ENCODE measurements at regions not wholly inside any gene's neighbourhood (a gene's known extent, or its start where the extent isn't known, plus 50 kb on each side); places are given as distances from the start of the nearest gene placed in this dataset.
"Not testable (repeated sequence)": the region's sequence is repeated elsewhere in the genome, so short reads cannot be mapped to it uniquely, and the experiment has no call there.

GRCh38 chr6:10180138-10181074, 234.5 kb downstream of the TFAP2A start:
- no peaks in the 10 kb centered on the region for H3K9me3 ChIP-seq (ENCODE audit: control insufficient read depth, low read depth, low read length)
- no peaks in the 10 kb centered on the region for H3K4me1 ChIP-seq (ENCODE audit: control insufficient read depth, insufficient read depth, low read length)
- no peak overlapping the region for H3K27ac ChIP-seq (ENCODE audit: low read length)
- H3K27me3 ChIP-seq (ENCODE audit: control insufficient read depth, insufficient read depth, low read length): no peaks in the 10 kb centered on the region
- no peak overlapping the region for H3K4me3 ChIP-seq (ENCODE audit: low read length)
- no peak for DNase-seq
- H3K36me3 ChIP-seq (ENCODE audit: control insufficient read depth, insufficient read depth, low read length): no peaks in the 10 kb centered on the region
- WGBS (ENCODE audit: insufficient coverage, low lambda C conversion rate): no CpG with 5 or more reads among the region's 14 CpGs

DNA sequence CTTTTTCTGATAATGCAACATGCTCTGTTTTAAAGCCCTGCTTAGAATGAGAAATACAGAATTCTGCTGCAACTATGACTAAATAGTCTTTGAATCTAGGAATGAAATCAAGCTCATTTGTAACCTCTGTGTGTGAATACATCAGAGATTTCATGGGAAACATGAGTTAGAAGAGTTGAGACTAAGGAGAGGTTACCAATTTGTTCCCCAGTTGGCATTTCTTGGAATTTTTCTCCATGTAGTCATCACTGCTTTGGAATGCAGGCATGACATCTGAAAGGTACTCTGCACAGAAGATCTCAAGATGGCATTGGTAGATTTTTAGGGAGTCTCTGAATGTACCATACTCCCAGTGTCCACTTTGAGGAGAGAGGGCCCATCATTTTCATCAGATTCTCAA, 237.2 kb downstream of the TFAP2A start:
- H3K27ac ChIP-seq (ENCODE audit: low read length): no peak overlapping the region
- H3K4me1 ChIP-seq (ENCODE audit: control insufficient read depth, insufficient read depth, low read length): no peaks in the 10 kb centered on the region
- H3K27me3 ChIP-seq (ENCODE audit: control insufficient read depth, insufficient read depth, low read length): no peaks in the 10 kb centered on the region
- DNase-seq: no peak
- H3K9me3 ChIP-seq (ENCODE audit: control insufficient read depth, low read depth, low read length): no peaks in the 10 kb centered on the region
- H3K4me3 ChIP-seq (ENCODE audit: low read length): no peak overlapping the region
- H3K36me3 ChIP-seq (ENCODE audit: control insufficient read depth, insufficient read depth, low read length): no peaks in the 10 kb centered on the region

DNA sequence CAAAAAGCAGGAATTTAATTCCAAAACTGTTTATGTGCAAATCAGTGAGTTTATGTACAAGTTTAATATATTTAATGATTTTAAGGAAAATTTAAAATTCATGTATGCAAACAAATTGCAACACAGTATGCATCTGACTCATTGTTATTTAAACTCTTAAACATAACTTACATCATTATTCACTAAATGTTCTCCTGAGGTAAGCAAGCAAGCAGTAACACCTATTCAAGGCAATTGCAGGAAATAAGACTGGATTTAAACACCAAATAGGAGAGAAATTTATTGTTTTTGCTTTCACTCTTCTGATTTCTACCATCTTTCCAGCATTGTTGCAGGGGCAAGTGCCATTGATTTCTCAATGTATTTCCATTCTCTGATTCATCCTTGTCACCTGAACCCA, 239.5 kb downstream of the TFAP2A start:
- Histone ChIP-seq H3K36me3 (ENCODE audit: control insufficient read depth, insufficient read depth, low read length) (no peaks in the 10 kb centered on the region), H3K4me3 (ENCODE audit: low read length) (no peak overlapping the region), H3K4me1 (ENCODE audit: control insufficient read depth, insufficient read depth, low read length) (no peaks in the 10 kb centered on the region), H3K27ac (ENCODE audit: low read length) (no peak overlapping the region), H3K9me3 (ENCODE audit: control insufficient read depth, low read depth, low read length) (peaks cover 6% of the 10 kb centered on the region), H3K27me3 (ENCODE audit: control insufficient read depth, insufficient read depth, low read length) (no peaks in the 10 kb centered on the region)
- no peak for DNase-seq

DNA sequence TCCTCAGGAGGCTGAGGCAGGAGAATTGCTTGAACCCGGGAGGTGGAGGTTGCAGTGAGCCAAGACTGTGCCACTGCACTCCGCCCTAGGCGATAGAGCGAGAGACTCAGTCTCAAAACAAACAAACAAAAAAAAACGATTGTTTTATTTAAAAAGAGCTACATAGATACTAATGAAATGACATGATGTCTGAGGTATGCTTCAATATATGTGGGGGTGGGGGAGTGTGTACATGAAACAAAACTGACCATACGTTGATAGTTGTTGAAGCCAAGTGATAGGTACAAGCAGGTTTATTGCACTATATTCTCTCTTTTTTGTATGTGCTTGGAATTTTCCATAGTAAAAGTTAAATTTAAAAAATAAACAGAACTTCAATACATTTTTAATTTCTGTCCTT, 240.1 kb downstream of the TFAP2A start:
- H3K36me3 ChIP-seq (ENCODE audit: control insufficient read depth, insufficient read depth, low read length): no peaks in the 10 kb centered on the region
- no peak overlapping the region for H3K27ac ChIP-seq (ENCODE audit: low read length)
- H3K4me1 ChIP-seq (ENCODE audit: control insufficient read depth, insufficient read depth, low read length): no peaks in the 10 kb centered on the region
- no peaks in the 10 kb centered on the region for H3K27me3 ChIP-seq (ENCODE audit: control insufficient read depth, insufficient read depth, low read length)
- peaks cover 6% of the 10 kb centered on the region for H3K9me3 ChIP-seq (ENCODE audit: control insufficient read depth, low read depth, low read length)
- WGBS (ENCODE audit: insufficient coverage, low lambda C conversion rate): no CpG with 5 or more reads among the region's 6 CpGs
- H3K4me3 ChIP-seq (ENCODE audit: low read length): no peak overlapping the region
- no peak for DNase-seq

DNA sequence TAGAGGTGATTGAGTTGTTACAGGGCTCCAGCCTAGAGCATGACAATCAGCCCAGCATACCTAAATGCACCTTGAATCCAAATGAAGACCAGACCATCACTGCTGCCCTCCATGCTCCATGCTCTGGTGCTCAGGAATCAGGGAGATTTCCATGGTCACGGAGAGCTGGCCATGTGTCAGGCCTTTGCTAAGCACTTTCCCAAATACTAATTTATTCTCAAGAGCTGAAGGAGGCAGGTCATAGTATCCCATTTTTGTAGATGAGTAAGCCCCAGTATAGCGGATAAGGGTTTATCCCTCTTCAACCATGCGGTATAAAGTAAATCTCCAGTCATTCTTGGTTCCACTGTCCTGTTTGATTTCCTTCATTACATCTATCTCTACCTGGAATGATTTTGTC, 240.8 kb downstream of the TFAP2A start:
- no peaks in the 10 kb centered on the region for H3K4me1 ChIP-seq (ENCODE audit: control insufficient read depth, insufficient read depth, low read length)

GRCh38 chr6:10171706-10172105, 243.2 kb downstream of the TFAP2A start:
- H3K27ac ChIP-seq (ENCODE audit: low read length); DNase-seq; H3K27me3 ChIP-seq (ENCODE audit: control insufficient read depth, insufficient read depth, low read length); H3K36me3 ChIP-seq (ENCODE audit: control insufficient read depth, insufficient read depth, low read length); H3K4me3 ChIP-seq (ENCODE audit: low read length); H3K9me3 ChIP-seq (ENCODE audit: control insufficient read depth, low read depth, low read length); H3K4me1 ChIP-seq (ENCODE audit: control insufficient read depth, insufficient read depth, low read length): not testable (repeated sequence)
- WGBS (ENCODE audit: insufficient coverage, low lambda C conversion rate): no CpG with 5 or more reads among the region's 29 CpGs

More for the DNA sequence above, 240.8 kb downstream of the TFAP2A start:
- DNase-seq: no peak
- peaks cover 6% of the 10 kb centered on the region for H3K9me3 ChIP-seq (ENCODE audit: control insufficient read depth, low read depth, low read length)
- no CpG with 5 or more reads among the region's 3 CpGs for WGBS (ENCODE audit: insufficient coverage, low lambda C conversion rate)
- H3K4me3 ChIP-seq (ENCODE audit: low read length): no peak overlapping the region
- H3K27me3 ChIP-seq (ENCODE audit: control insufficient read depth, insufficient read depth, low read length): no peaks in the 10 kb centered on the region
- no peaks in the 10 kb centered on the region for H3K36me3 ChIP-seq (ENCODE audit: control insufficient read depth, insufficient read depth, low read length)
- H3K27ac ChIP-seq (ENCODE audit: low read length): no peak overlapping the region

GRCh38 chr6:10170816-10171215, 244.1 kb downstream of the TFAP2A start:
- no peak for DNase-seq
- Histone ChIP-seq H3K4me1 (ENCODE audit: control insufficient read depth, insufficient read depth, low read length) (no peaks in the 10 kb centered on the region), H3K4me3 (ENCODE audit: low read length) (no peak overlapping the region), H3K36me3 (ENCODE audit: control insufficient read depth, insufficient read depth, low read length) (no peaks in the 10 kb centered on the region), H3K27me3 (ENCODE audit: control insufficient read depth, insufficient read depth, low read length) (no peaks in the 10 kb centered on the region), H3K27ac (ENCODE audit: low read length) (no peak overlapping the region), H3K9me3 (ENCODE audit: control insufficient read depth, low read depth, low read length) (peaks cover 6% of the 10 kb centered on the region)
- 100% methylated on average over 1 of the region's 5 CpGs for WGBS (ENCODE audit: insufficient coverage, low lambda C conversion rate)

GRCh38 chr6:10166031-10166430, 248.8 kb downstream of the TFAP2A start:
- WGBS (ENCODE audit: insufficient coverage, low lambda C conversion rate): 95% methylated on average over 4 of the region's 5 CpGs
- Histone ChIP-seq H3K27me3 (ENCODE audit: control insufficient read depth, insufficient read depth, low read length) (no peaks in the 10 kb centered on the region), H3K36me3 (ENCODE audit: control insufficient read depth, insufficient read depth, low read length) (no peaks in the 10 kb centered on the region), H3K4me3 (ENCODE audit: low read length) (no peak overlapping the region), H3K27ac (ENCODE audit: low read length) (no peak overlapping the region), H3K4me1 (ENCODE audit: control insufficient read depth, insufficient read depth, low read length) (no peaks in the 10 kb centered on the region), H3K9me3 (ENCODE audit: control insufficient read depth, low read depth, low read length) (no peaks in the 10 kb centered on the region)
- DNase-seq: no peak

- no peaks in the 10 kb centered on the region for H3K36me3 ChIP-seq (ENCODE audit: control insufficient read depth, insufficient read depth, low read length)
- no peak overlapping the region for H3K27ac ChIP-seq (ENCODE audit: low read length)
- DNase-seq: no peak
- no peak overlapping the region for H3K4me3 ChIP-seq (ENCODE audit: low read length)
- no peaks in the 10 kb centered on the region for H3K4me1 ChIP-seq (ENCODE audit: control insufficient read depth, insufficient read depth, low read length)
- WGBS (ENCODE audit: insufficient coverage, low lambda C conversion rate): 67% methylated on average over 1 of the region's 14 CpGs
- no peaks in the 10 kb centered on the region for H3K27me3 ChIP-seq (ENCODE audit: control insufficient read depth, insufficient read depth, low read length)
- H3K9me3 ChIP-seq (ENCODE audit: control insufficient read depth, low read depth, low read length): no peaks in the 10 kb centered on the region
These were observed 251.5 kb downstream of the TFAP2A start for GRCh38 chr6:10163203-10163962.

DNA sequence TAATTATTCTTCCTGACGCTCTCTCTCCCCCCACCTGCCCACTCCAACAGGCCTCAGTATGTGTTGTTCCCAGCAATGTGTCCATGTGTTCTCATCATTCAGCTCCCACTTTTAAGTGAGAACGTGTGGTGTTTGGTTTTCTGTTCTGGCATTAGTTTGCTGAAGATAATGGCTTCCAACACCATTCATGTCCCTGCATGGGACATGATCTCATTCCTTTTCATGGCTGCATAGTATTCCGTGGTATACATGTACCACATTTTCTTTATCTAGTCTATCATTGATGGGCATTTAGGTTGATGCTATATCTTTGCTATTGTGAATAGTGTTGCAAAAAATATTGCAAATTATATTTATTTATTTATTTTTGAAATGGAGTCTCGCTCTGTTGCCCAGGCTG, 258.0 kb downstream of the TFAP2A start:
- Histone ChIP-seq H3K27me3 (ENCODE audit: control insufficient read depth, insufficient read depth, low read length) (no peaks in the 10 kb centered on the region), H3K36me3 (ENCODE audit: control insufficient read depth, insufficient read depth, low read length) (no peaks in the 10 kb centered on the region), H3K4me1 (ENCODE audit: control insufficient read depth, insufficient read depth, low read length) (no peaks in the 10 kb centered on the region), H3K9me3 (ENCODE audit: control insufficient read depth, low read depth, low read length) (no peaks in the 10 kb centered on the region), H3K27ac (ENCODE audit: low read length) (no peak overlapping the region), H3K4me3 (ENCODE audit: low read length) (no peak overlapping the region)
- DNase-seq: no peak
- WGBS (ENCODE audit: insufficient coverage, low lambda C conversion rate): 100% methylated on average over 2 of the region's 4 CpGs

DNA sequence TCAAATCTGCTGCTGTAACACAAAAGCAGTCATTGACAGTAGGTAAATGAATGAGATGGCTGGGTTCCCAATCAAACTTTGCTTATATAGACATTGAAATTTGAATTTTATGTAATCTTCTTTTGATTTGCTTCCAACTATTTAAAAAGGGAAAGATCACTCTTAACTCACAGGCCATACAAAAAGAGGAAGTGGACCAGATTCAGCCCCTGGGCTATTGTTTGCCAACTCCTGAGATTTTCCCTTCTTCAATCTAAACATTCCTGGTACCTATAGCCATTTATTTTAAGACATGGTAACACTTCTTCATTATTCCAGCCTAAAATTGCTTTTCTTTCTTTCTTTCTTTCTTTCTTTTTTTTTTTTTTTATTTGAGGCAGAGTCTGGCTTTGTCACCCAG, 260.6 kb downstream of the TFAP2A start:
- Histone ChIP-seq H3K4me1 (ENCODE audit: control insufficient read depth, insufficient read depth, low read length) (no peaks in the 10 kb centered on the region), H3K36me3 (ENCODE audit: control insufficient read depth, insufficient read depth, low read length) (no peaks in the 10 kb centered on the region), H3K27ac (ENCODE audit: low read length) (no peak overlapping the region), H3K4me3 (ENCODE audit: low read length) (no peak overlapping the region), H3K9me3 (ENCODE audit: control insufficient read depth, low read depth, low read length) (no peaks in the 10 kb centered on the region), H3K27me3 (ENCODE audit: control insufficient read depth, insufficient read depth, low read length) (no peaks in the 10 kb centered on the region)
- DNase-seq: no peak
